ENCODE measurements at regions not wholly inside any gene's neighbourhood (a gene's known extent, or its start where the extent isn't known, plus 50 kb on each side); places are given as distances from the start of the nearest gene placed in this dataset.

GRCh38 chr7:142594078-142594477 is 155.2 kb upstream of the PRSS1 start:
- no peak overlapping the region for H3K4ac ChIP-seq (ENCODE audit: low read depth, low read length)
- H3K36me3 ChIP-seq (ENCODE audit: control insufficient read depth, insufficient read depth, low read length): no peaks in the 10 kb centered on the region
- H3K27me3 ChIP-seq (ENCODE audit: control insufficient read depth, insufficient read depth, low read length): peaks cover 8% of the 10 kb centered on the region
- no peak overlapping the region for H2BK20ac ChIP-seq (ENCODE audit: low read depth, low read length)
- intact Hi-C loops (cut with micrococcal nuclease) (no loop called here), in situ Hi-C loops (cut with MboI; ENCODE audit: low sequenced_read_pairs) (no loop called here), dilution Hi-C loops (cut with HindIII; ENCODE audit: low sequenced_read_pairs, unreplicated experiment) (no loop called here)
- no peak overlapping the region for H2AK5ac ChIP-seq (ENCODE audit: low read depth, low read length)
- no peak overlapping the region for H2BK15ac ChIP-seq (ENCODE audit: low read depth, low read length)
- H3K9me3 ChIP-seq (ENCODE audit: control insufficient read depth, insufficient read depth, low read length): no peaks in the 10 kb centered on the region
- H3K56ac ChIP-seq (ENCODE audit: extremely low read depth, insufficient read depth, low read length): no peak overlapping the region
- TF ChIP-seq USF2 (IDR thresholded peaks at IDR 0.05; ENCODE audit: low read depth, low read length) (no peak), POLR2A (IDR thresholded peaks at IDR 0.05; ENCODE audit: low read depth, low read length) (no peak), CHD1 (IDR thresholded peaks at IDR 0.05; ENCODE audit: low read depth, low read length) (no peak), MAFK (IDR thresholded peaks at IDR 0.05; ENCODE audit: low read depth, low read length) (peak; percentile 57; the same call in 1 of the 2 replicates), CEBPB (IDR thresholded peaks at IDR 0.05; ENCODE audit: low read depth, low read length) (no peak)
- H3K4me1 ChIP-seq (ENCODE audit: control insufficient read depth, insufficient read depth, low read length): no peaks in the 10 kb centered on the region
- H4K5ac ChIP-seq (ENCODE audit: low read depth, low read length): no peak overlapping the region
- H3K79me1 ChIP-seq (ENCODE audit: low read depth in 1 of 2, low read length in 2 of 2): no peaks in the 10 kb centered on the region
- H3K27ac ChIP-seq (ENCODE audit: insufficient read depth, low read length): no peak overlapping the region
- H2BK5ac ChIP-seq (ENCODE audit: low read depth, low read length, poor library complexity, severe bottlenecking): no peak overlapping the region
- H3K14ac ChIP-seq (replicated peaks; ENCODE audit: low read depth, low read length): no peak overlapping the region
- H3K9ac ChIP-seq (ENCODE audit: low read depth, low read length): no peak overlapping the region
- H2AK9ac ChIP-seq (replicated peaks; ENCODE audit: low read depth, low read length, poor library complexity): no peak overlapping the region
- ChIA-PET POLR2A (ENCODE audit: unreplicated experiment) (no interaction called here), CTCF (interaction anchor here (0.9 to 1.4 kb wide), 2 partner anchors 15 to 78 kb away, joined by 3 to 4 read pairs; no protein-coding TSS in a partner anchor)
- DNase-seq (no peak), ATAC-seq (ENCODE audit: low read depth) (no peak)
- H2BK120ac ChIP-seq (ENCODE audit: low read depth, low read length): no peak overlapping the region
- no peak overlapping the region for H3K4me3 ChIP-seq (ENCODE audit: insufficient read depth, low read depth, low read length)
- no peak overlapping the region for H3K4me2 ChIP-seq (ENCODE audit: low read depth, low read length)
- H3K18ac ChIP-seq (ENCODE audit: low read depth, low read length): no peak overlapping the region
- BruUV-seq (replicated peaks): no TSS peak
- H2AFZ ChIP-seq (replicated peaks; ENCODE audit: low read length, poor library complexity): no peak overlapping the region
- no peak overlapping the region for H4K91ac ChIP-seq (ENCODE audit: insufficient read depth, low read depth, low read length)
- no peaks in the 10 kb centered on the region for H4K20me1 ChIP-seq (ENCODE audit: insufficient read depth, low read length)
- no peak overlapping the region for H4K8ac ChIP-seq (ENCODE audit: low read depth in 2 of 2, low read length in 2 of 2)
- no peaks in the 10 kb centered on the region for H3K9me1 ChIP-seq (ENCODE audit: insufficient read depth, low read length)
- no peak overlapping the region for H3K23ac ChIP-seq (ENCODE audit: low read depth, low read length)
- WGBS, 2 experiments (ENCODE audit: extremely low coverage in 2 of 2, insufficient read length in 1 of 2): no CpG with 5 or more reads among the region's 1 CpG
